Sciatic nerve (tissue), 2 donors: ENCODE measurements at regions not wholly inside any gene's neighbourhood (a gene's known extent, or its start where the extent isn't known, plus 50 kb on each side); places are given as distances from the start of the nearest gene placed in this dataset.

Experiments used
- ATAC-seq: fragments of 200-7000 bp; cut with Tn5 transposase; one replicate; pipeline ENCODE4 v1.9.1; 2020; ENCODE audit warnings: mild to moderate bottlenecking, moderate library complexity
- DNase-seq: peaks from one replicate; pipeline ENCODE4 v3.0.0-alpha.2; 2020; ENCODE audit warnings: low spot score
- intact Hi-C: fragments of 100-400 bp; cut with DNase I; formaldehyde crosslinking; loops from one replicate; pipeline ENCODE4 v1.14.2; 2022
- donor health status: DM: no; HTN: no; CAD: no.
- donor health status: DM: no; HTN: no; CAD: no.

DNA sequence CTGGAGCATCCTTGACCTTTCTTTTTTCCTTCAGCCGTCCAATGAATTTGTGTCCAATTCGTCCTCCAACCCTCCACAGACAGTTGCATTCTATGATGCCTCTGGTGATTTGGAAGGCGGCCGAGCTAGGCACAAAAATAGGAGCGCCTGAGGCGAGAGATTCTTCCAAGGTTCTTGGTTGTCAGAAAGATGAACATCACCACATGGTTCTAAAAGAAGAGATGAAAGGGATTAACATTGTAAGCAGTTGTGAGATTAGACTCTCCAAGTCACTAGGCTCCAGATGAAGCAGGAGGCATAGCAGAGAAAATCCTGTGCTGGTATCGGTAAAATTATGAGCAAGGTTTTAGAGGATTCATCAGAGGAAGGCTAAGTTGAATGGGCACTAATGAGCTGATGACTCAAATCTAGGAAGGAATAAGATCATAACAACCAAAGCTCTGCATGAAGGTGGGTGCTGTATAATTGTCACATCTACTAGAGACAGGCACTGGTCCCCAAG lies 75.4 kb upstream of the MAP4K3 start:
- DNase-seq (peak; percentile 62), ATAC-seq (peak; percentile 68)
- intact Hi-C loops, result no loop called here

DNA sequence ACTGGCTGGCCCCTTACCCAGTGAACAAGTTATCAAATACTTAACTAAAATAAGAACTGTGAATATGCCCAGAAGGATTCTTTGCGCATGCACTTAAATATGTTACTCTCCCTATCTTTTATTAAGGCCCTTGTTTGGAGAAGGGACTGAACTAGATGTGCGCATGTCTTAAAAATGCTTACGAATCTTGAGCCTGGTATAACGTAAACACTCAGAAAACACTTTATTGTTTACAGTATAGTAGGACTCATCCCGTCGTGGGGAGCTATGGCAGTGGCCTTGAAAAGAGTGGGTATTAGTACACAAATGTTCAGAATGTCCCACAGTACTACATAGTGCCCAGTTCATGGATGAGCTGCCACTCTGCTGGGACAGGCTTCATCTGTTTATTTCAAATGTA lies 75.9 kb upstream of the MAP4K3 start:
- DNase-seq (no peak), ATAC-seq (no peak)
- intact Hi-C loops, result no loop called here

DNA sequence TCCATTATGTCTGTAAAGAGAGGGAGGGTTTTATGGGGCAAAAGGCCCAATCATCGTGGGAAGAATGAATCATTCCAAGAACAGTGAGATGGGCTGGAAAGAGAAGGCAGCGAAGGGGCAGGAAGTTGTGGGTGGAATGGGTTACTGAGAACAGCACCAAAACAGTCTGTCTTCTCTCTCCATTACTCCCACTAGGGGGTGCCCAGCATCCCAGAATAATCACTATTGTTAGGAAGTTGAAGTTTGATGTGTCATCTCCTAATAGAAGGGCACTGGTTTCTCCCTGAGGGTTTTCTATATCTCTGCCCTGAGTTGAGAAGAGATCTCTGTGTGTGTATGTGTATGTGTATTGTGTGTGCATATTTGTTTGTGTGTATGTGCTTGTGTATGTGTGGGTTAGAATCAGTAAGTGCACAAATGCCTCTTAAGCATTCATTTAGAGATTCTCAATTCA lies 76.6 kb upstream of the MAP4K3 start:
- intact Hi-C loops, result no loop called here
- DNase-seq (peak; percentile 73), ATAC-seq (peak; percentile 69)

DNA sequence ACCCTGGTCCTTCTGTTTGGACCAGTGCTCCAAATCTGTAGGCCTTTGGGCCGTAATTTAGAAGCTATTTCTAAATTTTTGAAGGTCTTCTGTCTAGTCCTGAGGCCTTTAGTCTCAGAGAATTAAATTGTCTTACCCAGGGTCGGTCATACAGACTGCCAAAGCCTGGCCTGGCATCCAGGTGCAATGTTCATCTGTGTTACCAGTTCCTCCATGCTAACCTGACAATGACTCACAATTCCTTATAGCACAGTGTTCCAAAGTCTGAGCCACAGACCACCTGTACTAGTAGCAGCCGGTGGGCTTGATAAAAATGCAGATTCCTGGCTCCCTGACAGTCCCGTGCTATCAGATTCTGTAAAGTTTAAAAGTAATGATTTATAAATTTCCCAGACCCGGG lies 77.7 kb upstream of the MAP4K3 start:
- ATAC-seq, result no peak
- intact Hi-C loops, result loop anchor here (5.0 kb wide), 1 partner anchor 52 kb away; no protein-coding TSS in a partner anchor

DNA sequence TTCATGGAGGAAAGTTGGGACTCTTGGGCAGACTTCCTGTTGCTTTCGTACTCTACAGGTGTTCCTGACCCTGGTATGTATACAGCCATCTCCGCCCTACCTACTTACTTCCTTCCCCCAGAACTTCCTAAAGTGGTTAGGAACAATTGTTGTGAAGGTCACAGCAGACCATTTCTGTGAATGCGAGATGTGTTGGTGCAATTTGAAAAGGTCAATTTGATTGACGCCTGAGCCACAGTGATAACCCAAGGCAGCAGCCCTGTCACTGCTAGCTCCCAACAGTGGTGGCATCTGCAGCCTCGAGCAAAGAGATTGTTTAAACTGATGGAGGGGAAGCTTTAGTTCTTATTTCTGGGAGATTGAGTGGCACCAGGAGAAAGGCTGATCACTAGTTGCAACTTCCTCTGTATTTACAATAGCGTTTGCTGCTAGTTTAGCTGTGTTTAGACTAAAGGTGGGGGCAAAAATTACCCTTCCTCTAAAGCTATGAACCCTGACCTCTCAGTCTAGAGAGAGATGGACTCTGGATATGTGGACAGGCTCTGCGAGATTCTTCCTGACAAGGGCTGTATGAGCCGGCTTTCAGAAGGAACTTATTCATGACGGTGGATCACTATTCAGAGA lies 78.3 kb upstream of the MAP4K3 start:
- DNase-seq, result no peak
- ATAC-seq, result no peak
- intact Hi-C loops, result loop anchor here (5.0 kb wide), 1 partner anchor 52 kb away; no protein-coding TSS in a partner anchor

More for the DNA sequence above, 77.7 kb upstream of the MAP4K3 start:
- DNase-seq, result no peak

DNA sequence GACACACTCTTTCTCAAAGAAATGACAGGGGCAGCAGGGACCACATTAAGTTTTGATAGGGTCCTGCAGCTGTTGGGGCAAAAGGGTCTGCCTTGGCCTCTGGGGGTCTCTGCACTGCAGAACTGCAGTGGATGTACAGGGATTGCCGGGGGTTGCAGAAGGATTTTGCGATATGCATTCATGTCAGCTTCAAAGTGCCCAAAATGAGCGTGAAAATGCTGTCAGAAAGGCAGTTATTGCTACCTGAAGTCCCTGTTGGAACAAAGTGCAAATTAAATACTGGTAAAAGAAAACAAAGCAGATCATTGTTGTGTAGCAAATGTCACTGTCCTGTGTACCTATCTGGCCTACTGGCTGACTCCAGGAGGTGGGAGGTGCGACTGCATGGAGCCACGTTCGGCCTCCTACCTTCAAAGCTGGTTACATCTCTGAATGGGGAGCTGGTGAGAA lies 78.8 kb upstream of the MAP4K3 start:
- intact Hi-C loops, result loop anchor here (5.0 kb wide), 1 partner anchor 51 kb away; no protein-coding TSS in a partner anchor
- no peak for ATAC-seq
- no peak for DNase-seq

DNA sequence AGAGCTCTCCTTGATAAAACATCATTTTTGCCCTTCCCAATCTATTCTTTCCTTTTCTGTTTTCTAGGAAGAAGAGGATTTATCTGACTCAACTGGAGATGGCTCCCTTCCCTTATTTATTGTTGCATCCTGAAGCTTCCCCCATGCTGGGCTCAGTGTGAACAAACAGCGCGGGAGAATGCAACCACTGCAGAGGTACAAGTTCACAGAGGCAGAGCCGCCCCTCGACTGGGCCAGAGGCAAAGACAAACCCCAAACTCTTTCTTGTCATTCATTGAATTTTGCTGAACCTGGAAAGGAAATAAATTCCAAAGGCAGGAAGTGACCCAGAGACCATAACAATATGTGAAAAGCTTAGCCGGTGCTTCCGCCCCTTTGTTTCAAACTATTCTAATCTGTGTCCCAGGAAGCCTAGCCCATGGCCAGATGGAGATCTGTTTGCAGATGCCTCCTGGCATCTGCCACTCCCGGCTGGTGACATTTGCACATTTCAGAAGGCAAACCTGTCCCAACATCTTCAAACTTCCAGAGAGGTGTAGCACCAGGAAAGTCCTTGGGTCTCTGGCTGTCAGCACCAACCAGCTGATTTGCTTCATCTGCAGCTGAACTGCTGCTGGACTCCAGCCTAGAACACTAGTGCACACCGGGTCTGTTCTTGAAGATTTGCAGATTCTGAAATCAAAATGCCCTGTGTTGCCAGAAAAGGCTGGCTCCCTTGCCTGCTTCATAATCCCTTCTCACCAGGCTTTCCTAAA lies 79.4 kb upstream of the MAP4K3 start:
- DNase-seq (no peak), ATAC-seq (no peak)
- intact Hi-C loops, result loop anchor here (5.0 kb wide), 1 partner anchor 51 kb away; no protein-coding TSS in a partner anchor

DNA sequence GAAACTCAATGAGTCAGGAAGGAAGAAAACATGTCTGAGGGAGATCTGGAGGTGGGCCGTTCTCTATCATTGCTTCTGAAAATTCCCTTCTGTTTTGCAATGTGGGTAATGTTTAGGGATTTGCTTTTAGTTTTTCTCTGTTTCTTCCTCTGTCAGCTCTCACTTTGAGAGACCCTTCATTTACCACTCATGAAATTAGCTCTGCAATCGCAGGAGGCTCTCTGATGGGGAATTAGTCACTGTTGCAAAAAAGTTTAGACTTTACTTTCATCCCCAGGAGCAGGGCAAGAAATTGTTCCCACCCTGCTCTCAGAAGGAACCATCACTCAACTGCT lies 80.0 kb upstream of the MAP4K3 start:
- ATAC-seq, result no peak

DNA sequence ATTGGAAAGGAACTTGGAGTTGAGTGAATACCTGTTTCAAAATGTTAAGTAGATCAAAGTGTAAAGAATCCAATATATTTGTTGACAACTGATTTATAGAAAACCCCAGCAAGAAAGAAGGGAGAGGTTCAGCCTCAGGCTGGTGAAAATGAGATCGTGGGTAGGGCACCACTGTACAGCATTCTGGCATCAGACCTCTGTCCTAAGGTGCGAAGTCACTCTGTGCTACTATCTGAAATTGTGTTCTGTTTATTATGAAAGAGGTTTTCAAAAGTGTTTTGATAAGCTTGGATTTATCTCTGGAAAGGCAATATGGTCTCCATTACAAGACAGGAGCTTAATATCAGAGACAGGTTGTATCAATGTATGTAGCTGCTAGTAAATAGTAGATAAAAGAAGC lies 80.5 kb upstream of the MAP4K3 start:
- ATAC-seq (no peak), DNase-seq (no peak)
- intact Hi-C loops, result loop anchor here (5.0 kb wide), 1 partner anchor 50 kb away; no protein-coding TSS in a partner anchor

More for the DNA sequence above, 80.0 kb upstream of the MAP4K3 start:
- intact Hi-C loops, result loop anchor here (5.0 kb wide), 1 partner anchor 50 kb away; no protein-coding TSS in a partner anchor
- DNase-seq, result no peak

DNA sequence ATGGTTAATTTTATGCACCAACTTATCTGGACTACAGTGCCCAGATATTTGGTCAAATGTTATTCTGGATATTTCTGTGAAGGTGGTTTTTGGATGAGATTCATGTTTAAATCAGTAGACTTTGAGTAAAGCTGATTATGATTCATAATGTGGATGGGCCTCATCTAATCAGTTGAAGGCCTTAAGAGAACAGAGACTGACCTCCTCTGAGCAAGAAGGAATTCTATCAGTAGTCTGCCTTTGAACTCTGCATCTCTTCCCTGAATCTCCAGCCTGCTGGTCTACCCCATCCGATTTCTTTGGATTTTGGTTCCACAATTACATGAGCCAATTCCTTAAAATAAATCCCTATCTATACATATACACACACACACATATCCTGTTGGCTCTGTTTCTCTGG lies 82.8 kb upstream of the MAP4K3 start:
- ATAC-seq (no peak), DNase-seq (no peak)
- intact Hi-C loops, result loop anchor here (5.0 kb wide), 2 partner anchors 47 to 1083 kb away; no protein-coding TSS in a partner anchor

DNA sequence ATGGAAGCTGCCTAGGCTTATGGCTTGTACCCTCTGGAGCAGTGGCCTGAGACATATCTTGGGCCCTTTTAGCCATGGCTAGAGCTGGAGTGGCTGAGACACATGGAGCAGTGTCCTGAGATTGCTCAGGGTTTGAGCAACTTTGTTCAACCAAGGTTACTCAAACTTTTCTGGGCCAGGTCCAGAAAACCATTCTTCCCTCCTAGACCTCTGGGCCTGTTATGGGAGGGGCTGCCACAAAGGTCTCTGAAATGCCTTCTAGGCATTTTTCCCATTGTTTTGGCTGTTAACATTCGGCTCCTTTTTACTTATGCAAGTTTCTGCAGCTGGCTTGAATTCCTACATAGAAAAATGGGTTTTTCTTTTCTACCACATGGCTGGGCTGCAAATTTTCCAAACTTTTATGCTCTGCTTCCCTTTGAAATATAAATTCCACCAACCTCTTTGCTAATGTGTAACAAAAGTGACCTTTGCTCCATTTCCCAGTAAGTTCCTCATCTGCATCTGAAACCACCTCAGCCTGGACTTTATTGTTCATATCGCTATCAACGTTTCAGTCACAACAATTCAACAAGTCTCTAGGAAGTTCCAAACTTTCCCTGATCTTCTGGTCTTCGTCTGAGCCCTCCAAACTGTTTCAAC lies 84.9 kb upstream of the MAP4K3 start:
- intact Hi-C loops, result loop anchor here (5.0 kb wide), 1 partner anchor 1085 kb away; no protein-coding TSS in a partner anchor
- no peak for ATAC-seq
- no peak for DNase-seq

DNA sequence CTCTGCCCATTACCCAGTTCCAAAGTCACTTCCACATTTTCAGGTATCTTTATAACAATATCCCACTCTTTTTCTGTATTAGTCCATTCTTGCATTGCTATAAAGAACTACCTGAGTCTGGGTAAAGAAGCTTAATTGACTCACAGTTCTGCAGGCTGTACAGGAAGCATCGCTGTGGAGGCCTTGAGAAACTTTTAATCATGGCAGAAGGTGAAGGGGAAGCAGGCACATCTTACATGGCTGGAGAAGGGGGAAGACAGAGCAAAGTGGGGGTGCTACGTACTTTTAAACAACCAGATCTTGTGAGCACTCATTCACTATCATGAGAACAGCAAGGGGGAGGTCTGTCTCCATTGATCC lies 85.4 kb upstream of the MAP4K3 start:
- intact Hi-C loops, result loop anchor here (5.0 kb wide), 1 partner anchor 1085 kb away; no protein-coding TSS in a partner anchor
- ATAC-seq (no peak), DNase-seq (no peak)

DNA sequence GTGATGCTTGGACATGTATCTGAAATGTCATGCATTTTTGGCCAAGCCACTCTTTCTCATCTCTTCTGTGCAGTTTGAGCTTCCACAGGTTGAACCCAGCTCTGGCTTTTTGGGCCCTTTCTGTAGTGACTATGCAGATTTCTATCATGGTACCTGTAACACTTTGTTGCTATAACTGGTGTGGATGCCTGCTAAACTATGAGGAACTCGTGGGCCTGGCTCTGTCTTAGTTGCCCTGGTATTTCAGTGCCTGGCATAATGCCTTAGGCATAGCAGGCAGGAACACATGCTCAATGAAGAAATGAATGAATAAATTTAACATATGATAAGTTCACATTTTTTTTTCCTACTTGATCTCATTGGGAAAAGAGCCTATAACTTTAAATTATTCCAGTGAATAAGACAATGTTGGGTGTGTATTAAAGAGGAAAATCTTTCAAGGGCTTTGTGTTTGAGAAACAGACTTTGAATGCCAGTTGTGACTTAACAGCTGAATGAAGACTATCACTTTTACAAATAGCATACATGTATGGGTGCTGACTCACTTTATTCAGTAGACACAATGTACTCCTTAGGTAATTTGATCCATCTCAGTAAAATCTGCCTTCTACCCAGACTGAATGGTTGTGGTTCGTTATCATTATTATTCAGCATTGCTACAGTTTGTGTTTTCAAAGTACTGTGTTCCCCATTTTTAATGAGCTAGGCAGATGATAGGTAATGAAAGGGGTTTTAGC lies 86.4 kb upstream of the MAP4K3 start:
- intact Hi-C loops, result loop anchor here (5.0 kb wide), 1 partner anchor 1086 kb away; no protein-coding TSS in a partner anchor
- no peak for DNase-seq
- no peak for ATAC-seq

DNA sequence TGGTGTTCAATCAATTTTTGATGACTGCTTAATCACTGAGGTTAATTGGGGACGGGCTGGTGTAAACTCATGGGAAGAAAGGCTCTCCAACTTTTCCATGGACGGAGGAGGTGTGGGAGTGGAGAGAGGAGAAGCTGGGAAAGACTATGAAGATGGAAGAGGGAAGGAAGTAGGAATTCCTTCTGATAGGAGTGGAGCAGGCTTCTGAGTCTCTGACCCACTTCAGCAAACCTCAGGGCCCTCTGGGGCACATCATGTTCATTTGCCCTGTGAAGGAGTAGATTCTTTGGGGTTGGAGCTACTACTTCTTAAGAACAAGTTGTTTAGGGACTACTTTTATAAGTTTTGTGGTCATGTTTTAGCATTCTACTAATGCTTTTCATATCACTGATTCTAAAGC lies 87.0 kb upstream of the MAP4K3 start:
- intact Hi-C loops, result loop anchor here (5.0 kb wide), 1 partner anchor 1087 kb away; no protein-coding TSS in a partner anchor
- peak; percentile 45 for ATAC-seq
- no peak for DNase-seq

DNA sequence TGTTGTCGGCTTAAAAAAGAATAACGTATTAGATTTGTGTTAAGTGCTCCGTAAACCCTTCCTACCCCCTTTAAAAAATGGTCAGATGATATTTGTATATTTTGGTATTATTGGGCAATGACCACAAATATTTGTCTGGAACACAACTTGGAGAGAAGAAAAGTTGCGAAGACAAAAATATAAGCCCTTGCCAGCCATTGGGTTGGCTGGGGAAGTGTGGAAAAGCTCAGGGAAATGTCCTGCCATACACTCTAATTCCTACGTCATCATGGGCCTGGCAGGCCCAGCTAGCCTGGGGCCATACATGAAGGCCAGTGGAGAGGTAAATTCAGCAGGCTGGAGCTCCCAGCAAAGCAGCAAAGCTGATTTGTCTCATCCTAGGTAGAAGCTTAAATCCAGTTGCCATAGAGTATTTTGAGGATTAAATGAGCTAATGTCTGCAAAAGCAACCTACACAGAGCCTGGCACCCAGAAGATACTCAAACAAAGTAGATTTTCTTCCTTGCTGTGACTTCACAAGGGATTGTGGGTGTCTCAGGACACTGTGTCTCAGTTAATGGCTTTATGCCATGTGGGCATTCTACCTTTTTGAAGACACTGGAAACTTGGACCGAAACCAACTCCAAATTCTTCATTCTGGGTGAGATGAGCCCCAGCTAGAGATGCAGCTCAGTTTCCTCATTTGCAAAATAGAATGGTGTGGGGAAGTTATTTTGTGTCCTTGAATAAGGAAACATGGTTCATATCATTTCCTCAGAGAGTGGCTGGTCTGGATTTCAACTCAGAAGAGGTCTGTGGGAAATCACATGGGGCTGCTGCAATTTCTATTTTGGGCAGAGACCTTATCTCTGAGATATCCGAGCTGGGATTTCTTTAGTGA lies 87.9 kb upstream of the MAP4K3 start:
- ATAC-seq (no peak), DNase-seq (no peak)
- intact Hi-C loops, result loop anchor here (5.0 kb wide), 1 partner anchor 1088 kb away; no protein-coding TSS in a partner anchor

DNA sequence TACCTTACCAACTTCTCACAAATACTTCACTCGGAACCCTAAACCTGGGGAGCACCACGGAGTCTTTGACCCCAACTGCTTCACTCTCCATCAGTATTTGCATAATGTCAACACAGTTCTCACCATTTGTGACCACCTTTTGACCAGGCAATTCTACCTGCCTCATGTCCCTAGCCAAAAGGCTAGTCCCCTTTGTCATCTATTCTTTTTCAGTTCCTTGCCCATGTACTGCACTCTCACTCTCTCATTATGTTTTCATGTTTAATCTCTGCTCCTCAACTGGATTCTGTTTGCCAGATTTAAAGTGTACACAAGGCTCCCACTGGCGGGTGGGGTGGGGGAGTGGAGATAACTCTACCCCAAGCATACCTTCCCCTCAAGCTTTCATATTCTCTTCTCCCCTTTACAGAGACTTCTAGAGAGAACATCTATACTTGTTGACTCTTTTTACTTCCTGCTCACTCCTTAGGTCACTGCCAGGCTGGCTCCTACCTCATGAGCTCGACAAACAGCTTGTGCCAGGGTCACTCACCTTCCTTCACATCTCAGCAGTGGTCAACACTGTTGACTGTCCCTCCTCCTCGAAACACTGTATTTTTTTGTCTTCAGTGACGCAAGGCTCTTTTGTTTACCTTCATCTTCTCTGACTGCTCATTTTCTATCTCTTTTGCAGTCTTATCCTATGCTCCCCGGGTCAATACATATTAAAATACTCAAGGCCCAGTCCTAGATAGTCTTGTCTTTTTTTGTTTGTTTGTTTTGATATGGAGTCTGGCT lies 88.7 kb upstream of the MAP4K3 start:
- ATAC-seq (no peak), DNase-seq (no peak)
- intact Hi-C loops, result no loop called here

DNA sequence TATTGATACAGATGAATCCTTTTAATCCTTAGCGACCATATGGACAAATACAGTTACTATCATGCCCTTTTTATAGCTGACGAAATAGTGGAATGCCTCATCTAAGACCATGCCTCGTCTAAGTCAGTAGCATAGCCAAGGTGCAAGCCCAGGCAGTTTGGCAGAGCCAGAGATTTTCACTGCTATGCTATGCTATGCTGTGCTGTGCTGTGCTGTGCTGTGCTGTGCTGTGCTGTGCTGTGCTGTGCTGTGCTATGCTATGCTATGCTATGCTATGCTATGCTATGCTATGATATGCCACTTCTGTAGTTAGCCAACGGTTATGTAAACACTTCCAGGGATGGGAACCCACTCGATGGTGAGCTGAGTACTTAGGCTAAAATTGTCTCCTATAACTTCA lies 91.6 kb upstream of the MAP4K3 start:
- intact Hi-C loops, result no loop called here
- DNase-seq (no peak), ATAC-seq (no peak)
